ENCODE measurements at regions not wholly inside any gene's neighbourhood (a gene's known extent, or its start where the extent isn't known, plus 50 kb on each side); places are given as distances from the start of the nearest gene placed in this dataset.
A peak's percentile ranks its signal among the peaks of the same experiment; 100 is the strongest.
"Not testable (repeated sequence)": the region's sequence is repeated elsewhere in the genome, so short reads cannot be mapped to it uniquely, and the experiment has no call there.

DNA sequence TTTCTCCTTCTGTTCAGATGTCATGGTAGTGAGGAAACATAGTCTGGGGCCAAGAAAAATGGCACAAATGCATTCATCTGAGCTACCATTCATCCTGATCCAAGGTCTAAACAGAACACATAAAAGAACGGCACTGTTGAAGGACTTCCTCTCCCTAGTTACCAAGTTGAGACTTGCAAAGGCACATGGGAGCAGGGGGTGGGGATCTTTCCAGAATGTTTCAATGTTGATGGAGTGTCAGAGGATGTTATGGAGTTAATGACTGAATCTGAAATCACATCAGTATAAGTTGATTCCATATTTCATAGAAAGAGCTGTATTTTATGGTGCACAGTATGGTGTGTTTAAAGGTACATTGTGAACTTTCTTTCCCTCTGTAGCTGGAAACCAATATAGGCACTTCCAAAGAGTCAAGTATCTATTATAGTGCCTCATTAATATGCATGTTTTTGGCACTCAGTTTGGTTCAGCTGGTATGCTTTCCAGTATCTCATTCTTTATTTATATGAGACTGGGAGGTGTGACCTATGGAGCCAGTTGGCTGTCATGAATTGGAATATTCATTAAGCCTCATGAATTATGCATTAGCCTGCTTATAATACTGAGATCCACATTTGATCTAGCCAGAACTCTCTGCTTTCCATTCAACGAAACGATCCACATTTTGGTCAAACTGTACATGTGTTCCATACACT lies 603.0 kb downstream of the NR2F1-AS1 start:
- DNase-seq: no peak

DNA sequence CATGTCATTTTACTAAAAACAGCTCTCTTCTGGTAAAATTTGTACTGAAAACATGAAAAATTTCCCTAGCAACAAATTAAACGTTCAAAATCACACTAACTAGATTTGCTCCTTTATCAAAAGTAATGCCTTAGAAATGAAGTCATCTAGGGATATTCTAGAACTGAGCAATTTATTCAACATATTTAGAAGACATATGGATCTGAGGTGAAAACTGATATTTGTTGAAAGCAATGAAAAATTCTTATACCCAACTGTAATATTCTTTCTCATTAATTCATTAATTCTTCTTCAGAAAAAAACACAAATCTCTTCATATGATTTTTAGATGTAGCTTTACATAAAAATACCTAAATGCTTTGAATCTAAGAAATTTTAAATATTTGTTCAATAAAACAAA lies 604.9 kb downstream of the NR2F1-AS1 start:
- no peak for DNase-seq

DNA sequence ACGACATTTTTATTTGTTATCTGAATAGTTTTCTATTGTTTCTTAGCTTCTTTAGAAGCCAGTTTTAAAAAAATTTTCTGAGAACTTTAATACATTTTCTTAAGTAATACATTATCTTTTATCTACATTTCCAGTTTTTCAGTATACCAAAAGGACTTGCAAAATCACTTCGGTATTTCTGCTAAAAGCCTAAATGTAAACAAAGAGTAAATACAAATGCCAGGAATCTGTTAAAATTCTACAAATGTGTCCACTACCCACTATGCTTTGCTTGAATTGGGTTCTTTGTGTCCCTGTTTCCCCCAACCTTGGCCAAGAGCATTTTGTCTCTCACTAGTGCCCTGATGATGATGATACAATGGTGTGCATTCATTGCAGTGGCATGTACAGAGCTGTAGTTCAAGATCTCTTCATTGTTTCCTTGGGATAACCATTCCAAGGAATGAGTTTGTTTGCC lies 611.2 kb downstream of the NR2F1-AS1 start:
- DNase-seq: no peak

GRCh38 chr5:92969191-92969780 lies 611.7 kb downstream of the NR2F1-AS1 start:
- DNase-seq: no peak

DNA sequence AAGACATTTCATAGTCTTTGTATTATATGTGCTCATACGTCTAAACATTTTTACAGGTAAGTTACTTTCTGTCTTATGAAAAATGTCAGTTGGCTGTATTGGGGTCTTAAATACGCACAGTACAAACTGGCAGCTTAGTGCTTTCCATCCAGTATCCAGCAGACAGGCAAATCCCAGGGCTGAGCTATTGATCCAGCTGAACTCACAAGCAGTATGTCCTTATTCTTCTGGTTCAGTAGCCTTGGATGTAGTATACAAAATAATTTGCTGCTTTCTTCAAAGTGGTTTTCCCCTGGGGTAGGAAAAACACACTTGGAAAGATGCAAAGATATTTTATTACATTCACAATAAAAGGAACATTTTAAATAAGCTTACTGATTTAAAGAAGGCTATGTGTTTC lies 617.2 kb downstream of the NR2F1-AS1 start:
- no peak for DNase-seq

DNA sequence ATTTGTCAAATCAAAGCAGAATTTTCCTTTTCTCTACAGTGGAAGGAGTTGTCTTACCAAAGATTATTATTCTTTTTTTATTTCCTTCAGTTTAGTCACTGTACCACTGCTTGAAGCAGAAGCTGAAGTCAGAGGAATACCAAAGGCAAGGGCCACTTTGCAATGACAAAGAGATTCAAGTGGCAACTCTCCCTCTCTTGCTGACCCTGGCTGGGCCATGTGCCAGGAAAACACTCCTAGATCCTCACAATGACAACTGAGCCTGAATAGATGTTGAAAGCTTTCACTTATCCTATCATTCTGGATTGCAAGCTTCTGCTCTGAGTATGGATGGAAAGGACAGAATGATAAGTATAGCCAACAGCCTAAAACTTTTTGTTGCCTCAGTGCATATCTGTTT lies 618.3 kb downstream of the NR2F1-AS1 start:
- peak; percentile 83 for DNase-seq

GRCh38 chr5:92956886-92957285 lies 624.1 kb downstream of the NR2F1-AS1 start:
- DNase-seq: peak; percentile 10

GRCh38 chr5:92952243-92952642 lies 628.8 kb downstream of the NR2F1-AS1 start:
- DNase-seq: no peak

GRCh38 chr5:92951746-92952145 lies 629.3 kb downstream of the NR2F1-AS1 start:
- DNase-seq: no peak

- DNase-seq: no peak
Measured at GRCh38 chr5:92946546-92946945, 634.5 kb downstream of the NR2F1-AS1 start.

DNA sequence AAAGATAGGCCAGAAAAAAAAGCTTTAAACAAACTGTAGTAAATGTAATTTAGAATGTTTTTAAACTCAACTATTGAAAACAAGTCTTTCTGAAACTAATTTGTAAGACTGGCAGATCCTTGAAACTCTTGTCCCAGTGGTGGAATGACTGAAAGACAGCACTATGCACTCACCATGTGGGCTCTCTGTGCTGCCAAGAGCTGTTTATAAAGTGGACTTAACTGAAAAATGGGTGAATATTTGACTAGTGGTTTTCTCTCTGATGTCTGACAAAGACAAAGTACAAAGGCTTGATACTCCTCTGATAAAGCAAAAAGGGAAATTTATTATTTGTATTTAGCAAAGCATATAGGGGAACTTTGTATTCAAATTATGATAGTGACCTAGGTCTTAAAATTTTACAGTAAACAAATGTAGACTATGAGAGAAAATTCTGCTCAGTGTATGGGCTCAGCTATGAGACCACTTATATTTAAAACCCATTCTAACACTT lies 635.4 kb downstream of the NR2F1-AS1 start:
- no peak for DNase-seq

- no peak for DNase-seq
Measured at GRCh38 chr5:92944903-92945604, 636.0 kb downstream of the NR2F1-AS1 start.

- no peak for DNase-seq
Measured at GRCh38 chr5:92944337-92944736, 636.7 kb downstream of the NR2F1-AS1 start.

DNA sequence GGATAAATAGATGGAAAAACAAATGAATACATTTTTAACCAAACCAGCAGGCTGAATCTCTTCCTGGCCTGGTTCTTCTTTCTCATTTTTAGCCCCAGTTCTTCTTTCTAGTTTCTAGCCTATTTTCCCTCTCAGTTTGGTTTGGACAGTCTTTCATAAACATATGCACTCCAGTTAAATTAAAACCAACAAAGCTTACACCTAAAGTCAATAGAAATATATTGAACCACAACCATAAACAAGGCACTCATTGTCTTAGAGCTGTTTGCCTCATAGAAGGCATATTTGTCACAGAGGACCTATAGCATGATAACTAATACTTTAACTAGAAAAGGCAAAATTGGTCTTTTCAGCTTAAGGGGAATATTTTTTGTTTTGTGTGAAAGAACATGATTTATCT lies 638.3 kb downstream of the NR2F1-AS1 start:
- DNase-seq: no peak

DNA sequence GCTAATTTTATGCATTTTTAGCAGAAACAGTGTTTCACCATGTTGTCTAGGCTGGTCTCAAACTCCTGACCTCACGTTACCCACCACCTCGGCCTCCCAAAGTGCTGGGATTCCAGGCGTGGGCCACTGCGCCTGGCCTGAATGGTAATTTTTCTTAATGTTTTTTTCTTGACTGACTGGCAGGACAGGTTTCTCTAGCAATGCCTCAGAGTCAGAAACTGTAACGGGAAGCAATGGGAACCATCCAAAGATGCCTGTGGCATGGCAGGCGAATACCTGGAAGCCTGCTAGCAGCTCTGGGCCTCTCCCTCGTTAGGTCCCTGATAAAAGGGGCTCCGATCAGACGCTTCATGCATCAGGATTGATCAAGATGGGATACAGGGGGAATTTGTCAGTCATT lies 639.2 kb downstream of the NR2F1-AS1 start:
- DNase-seq: no peak

DNA sequence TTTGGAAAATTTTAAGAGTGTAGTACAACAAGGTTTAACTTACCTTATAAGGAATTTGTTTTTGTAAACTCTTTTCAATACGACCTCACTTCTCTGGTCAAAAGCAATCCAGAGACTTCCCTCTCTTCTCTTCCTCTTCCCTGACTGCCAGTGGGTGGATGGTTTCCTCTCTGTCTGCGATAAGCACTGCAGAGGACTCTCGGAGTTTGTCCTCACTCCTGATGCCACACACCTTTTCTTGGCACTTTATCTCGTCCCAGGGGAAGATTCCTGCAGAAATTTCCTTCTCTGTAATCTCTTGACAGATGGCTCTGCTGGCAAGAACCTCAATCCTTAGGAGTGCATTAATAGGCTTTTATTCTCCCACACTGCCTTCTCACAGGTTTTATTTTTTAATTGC lies 641.6 kb downstream of the NR2F1-AS1 start:
- DNase-seq: no peak

DNA sequence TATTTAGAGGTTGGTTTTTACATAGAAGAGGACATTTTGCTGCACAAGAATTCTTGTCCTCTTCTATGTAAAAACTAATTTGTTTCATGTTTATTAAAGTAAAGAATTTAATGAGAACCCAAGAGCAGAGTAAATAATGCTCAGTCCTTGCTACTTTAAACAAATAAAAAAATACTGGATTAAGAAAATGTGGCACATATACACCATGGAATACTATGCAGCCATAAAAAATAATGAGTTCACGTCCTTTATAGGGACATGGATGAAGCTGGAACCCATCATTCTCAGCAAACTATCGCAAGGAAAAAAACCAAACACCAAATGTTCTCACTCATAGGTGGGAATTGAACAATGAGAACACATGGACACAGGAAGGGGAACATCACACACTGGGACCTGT lies 643.6 kb downstream of the NR2F1-AS1 start:
- not testable (repeated sequence) for DNase-seq

DNA sequence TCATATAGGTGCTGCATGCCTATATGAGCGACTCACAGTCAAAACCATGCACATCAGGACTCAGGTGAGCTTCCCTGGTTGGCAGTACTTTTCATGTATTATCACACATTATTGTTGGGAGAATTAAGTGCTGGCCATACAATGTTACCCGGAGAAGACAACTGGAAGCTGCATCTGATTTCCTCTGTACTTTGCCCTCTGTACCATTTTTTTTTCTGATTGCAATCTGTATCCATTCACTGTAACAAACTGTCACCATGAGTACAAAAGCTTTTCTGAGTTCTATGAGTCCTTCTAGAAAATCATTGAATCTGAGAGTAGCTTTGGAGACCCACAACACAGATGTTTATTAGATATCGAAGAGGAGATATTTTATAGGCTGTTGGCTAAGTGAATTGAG lies 651.0 kb downstream of the NR2F1-AS1 start:
- no peak for DNase-seq

DNA sequence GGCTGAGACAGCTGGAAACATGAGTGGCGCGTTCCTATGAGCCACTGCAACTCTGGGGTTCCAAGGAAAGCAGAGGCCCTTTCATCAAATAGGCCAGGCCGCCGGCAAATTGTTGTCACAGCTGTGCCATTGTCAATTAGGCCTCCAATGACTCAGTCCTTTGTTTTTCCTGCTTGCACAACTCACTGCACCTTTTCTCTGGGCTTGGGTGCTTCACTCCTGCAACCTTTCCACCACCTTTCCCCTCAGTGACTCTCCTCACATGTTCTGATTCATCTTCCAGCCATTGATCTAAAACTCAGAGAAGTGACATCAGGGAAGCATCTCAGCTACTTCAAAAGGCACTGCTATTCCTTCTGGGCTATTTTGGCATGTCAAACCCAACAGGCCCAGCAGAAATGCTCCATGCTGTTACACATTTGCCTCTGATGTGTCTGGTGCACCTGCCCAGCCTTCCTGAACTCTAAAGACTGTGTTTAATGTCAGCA lies 653.7 kb downstream of the NR2F1-AS1 start:
- DNase-seq: no peak

DNA sequence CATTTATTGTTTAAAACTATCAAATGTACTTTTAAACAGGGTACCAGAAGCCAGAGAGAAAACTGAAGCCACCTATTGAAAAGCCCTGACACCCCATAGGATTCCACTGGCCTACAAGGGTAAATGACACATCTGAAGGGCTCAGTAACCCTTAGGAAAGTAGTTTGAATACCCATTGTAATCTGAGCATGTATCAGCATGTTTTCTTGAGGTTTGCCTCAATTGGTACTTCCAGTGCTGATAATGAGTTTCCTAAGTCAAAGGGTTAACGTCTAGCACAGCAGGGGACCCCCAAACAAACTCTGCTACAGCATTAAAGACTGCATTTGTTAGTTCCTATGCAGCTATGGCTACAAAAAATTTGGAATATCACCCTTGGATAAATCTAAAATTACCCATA lies 657.1 kb downstream of the NR2F1-AS1 start:
- DNase-seq: no peak

GRCh38 chr5:92922231-92922967 lies 658.6 kb downstream of the NR2F1-AS1 start:
- no peak for DNase-seq

DNA sequence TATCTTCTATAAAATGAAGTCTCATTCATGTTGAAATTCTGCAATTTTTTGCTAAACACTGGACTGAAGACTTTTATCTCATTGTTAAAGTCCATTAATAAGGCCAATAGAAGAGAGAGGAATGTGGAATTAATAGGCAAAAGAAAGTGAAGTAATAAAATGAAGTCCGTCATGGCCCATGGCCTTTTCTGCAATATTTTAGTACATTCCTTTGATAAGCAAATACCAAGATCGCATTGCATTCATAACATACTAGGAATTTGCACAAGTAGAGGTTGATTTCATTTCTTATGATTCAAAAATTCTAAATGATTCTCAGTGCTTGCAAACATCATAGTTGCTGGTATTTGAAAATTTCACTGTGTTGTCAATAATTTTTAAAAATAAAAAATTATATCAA lies 664.0 kb downstream of the NR2F1-AS1 start:
- no peak for DNase-seq

DNA sequence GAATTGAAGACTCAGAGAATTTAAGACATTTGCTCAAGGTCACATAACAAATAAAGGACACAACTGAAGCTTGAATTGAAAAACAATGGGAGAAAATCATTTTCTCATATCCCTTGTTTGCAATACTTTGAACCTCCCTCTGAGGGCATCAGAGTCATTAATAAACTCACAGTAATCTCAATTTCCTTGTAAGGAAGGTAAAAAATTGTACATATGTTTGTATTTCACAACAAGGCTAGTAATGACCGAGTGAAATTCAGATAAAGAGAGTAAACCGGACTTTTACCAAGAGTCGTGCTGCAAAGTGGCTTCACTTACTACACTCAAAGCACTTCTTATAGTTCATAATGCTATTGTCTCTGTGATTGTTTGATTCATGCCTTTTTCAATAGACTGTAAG lies 665.0 kb downstream of the NR2F1-AS1 start:
- no peak for DNase-seq
